Liver (tissue), 8 donors: ENCODE measurements at regions not wholly inside any gene's neighbourhood (a gene's known extent, or its start where the extent isn't known, plus 50 kb on each side); places are given as distances from the start of the nearest gene placed in this dataset.

Experiments used
- DNase-seq: peaks from one replicate; pipeline ENCODE4 v3.0.0-alpha.2; 2017; ENCODE audit warnings: low spot score
- H3K27ac ChIP-seq, 2 donors: one replicate each; pipeline ENCODE4 v1.7.0; 2013; ENCODE audit warnings: inconsistent platforms in 2 of 2, low read length in 2 of 2, control low read depth in 1 of 2, low read depth in 1 of 2, mild to moderate bottlenecking in 1 of 2
- H3K27me3 ChIP-seq, 4 donors: one replicate each; pipeline versions ENCODE4 v1.6.1 to v1.7.0; 2013; ENCODE audit warnings: low read length in 3 of 4, inconsistent platforms in 1 of 4, mild to moderate bottlenecking in 1 of 4, moderate library complexity in 1 of 4; ENCODE audit not compliant: control insufficient read depth in 4 of 4, insufficient read depth in 4 of 4
- H3K36me3 ChIP-seq, 4 donors: one replicate each; pipeline versions ENCODE4 v1.6.1 to v1.7.0; 2013; ENCODE audit warnings: low read length in 3 of 4, mild to moderate bottlenecking in 3 of 4, low read depth in 1 of 4, moderate library complexity in 1 of 4; ENCODE audit not compliant: control insufficient read depth in 4 of 4, insufficient read depth in 3 of 4
- H3K4me1 ChIP-seq, 4 donors: one replicate each; pipeline versions ENCODE4 v1.6.1 to v1.7.0; 2013; ENCODE audit warnings: low read length in 3 of 4, mild to moderate bottlenecking in 3 of 4, moderate library complexity in 1 of 4; ENCODE audit not compliant: control insufficient read depth in 4 of 4, insufficient read depth in 4 of 4
- H3K4me3 ChIP-seq, 3 donors: one replicate each; pipeline versions ENCODE4 v1.6.1 to v1.7.0; 2013; ENCODE audit warnings: low read length in 3 of 3, control low read depth in 1 of 3, low read depth in 1 of 3, mild to moderate bottlenecking in 1 of 3
- H3K9ac ChIP-seq, 2 donors: one replicate each; pipeline ENCODE4 v1.7.0; 2013; ENCODE audit warnings: low read length in 2 of 2, mild to moderate bottlenecking in 2 of 2, moderate library complexity in 2 of 2, control low read depth in 1 of 2, low read depth in 1 of 2
- H3K9me3 ChIP-seq, 4 donors: one replicate each; pipeline versions ENCODE4 v1.6.1 to v1.7.0; 2013; ENCODE audit warnings: low read length in 3 of 4; ENCODE audit not compliant: control insufficient read depth in 4 of 4
- ATF3 ChIP-seq: IDR thresholded peaks from 2 replicates; pipeline ENCODE4 v1.6.1; 2016; ENCODE audit warnings: antibody characterized with exemption
- EGR1 ChIP-seq, 2 donors: IDR thresholded peaks; 2 replicates each; pipeline ENCODE4 v1.6.1; 2016 to 2018; ENCODE audit warnings: antibody characterized with exemption in 2 of 2, low read depth in 2 of 2
- FOXA1 ChIP-seq: IDR thresholded peaks from 2 replicates; pipeline ENCODE4 v1.6.1; 2016; ENCODE audit warnings: antibody characterized with exemption
- GABPA ChIP-seq, 2 donors: IDR thresholded peaks in 1 of 2; conservative IDR thresholded peaks in 1 of 2; 2 replicates each; pipeline ENCODE4 v1.6.1; 2016; ENCODE audit warnings: antibody characterized with exemption in 2 of 2, mild to moderate bottlenecking in 1 of 2, moderate library complexity in 1 of 2
- HNF4A ChIP-seq, 2 donors: conservative IDR thresholded peaks; 2 replicates each; pipeline ENCODE4 v1.6.1; 2016; ENCODE audit warnings: antibody characterized with exemption in 2 of 2, mild to moderate bottlenecking in 2 of 2
- HNF4G ChIP-seq: IDR thresholded peaks from 2 replicates; pipeline ENCODE4 v1.6.1; 2016; ENCODE audit warnings: antibody characterized with exemption
- JUND ChIP-seq, 2 donors: IDR thresholded peaks; 2 replicates each; pipeline ENCODE4 v1.6.1; 2016; ENCODE audit warnings: antibody characterized with exemption in 2 of 2
- MAX ChIP-seq: IDR thresholded peaks from 2 replicates; pipeline ENCODE4 v1.6.1; 2016; ENCODE audit warnings: antibody characterized with exemption
- RXRA ChIP-seq, 2 donors: IDR thresholded peaks; 2 replicates each; pipeline ENCODE4 v1.6.1; 2017 to 2018; ENCODE audit warnings: antibody characterized with exemption in 2 of 2, mild to moderate bottlenecking in 1 of 2
- TAF1 ChIP-seq: conservative IDR thresholded peaks from 2 replicates; pipeline ENCODE4 v1.6.1; 2016; ENCODE audit warnings: antibody characterized with exemption, mild to moderate bottlenecking
- YY1 ChIP-seq: IDR thresholded peaks from 2 replicates; pipeline ENCODE4 v1.6.1; 2016; ENCODE audit warnings: antibody characterized with exemption, mild to moderate bottlenecking
- WGBS: extraction: QIAGEN DNeasy Blood & Tissue Kit; methylation state at CpG from one replicate; pipeline ENCODE4 v1.1.7; 2013; 5-methylcytosine and 5-hydroxymethylcytosine counted together
- TF ChIP-seq, protein P1 (sequence below): IDR thresholded peaks from 2 replicates; pipeline ENCODE4 v1.6.1; 2016; ENCODE audit warnings: antibody characterized with exemption
- TF ChIP-seq, protein P2 (sequence below): IDR thresholded peaks from 2 replicates; pipeline ENCODE4 v1.6.1; 2016; ENCODE audit warnings: antibody characterized with exemption, mild to moderate bottlenecking
- TF ChIP-seq, protein P3 (sequence below): fragments of 150-350 bp; IDR thresholded peaks from 2 replicates; pipeline ENCODE4 v1.5.1; 2017; ENCODE audit warnings: improper control_type of control experiment, low read depth, low read length; ENCODE audit not compliant: missing input control
- donor health status: healthy.
- donor health status: healthy.
- donor health status: healthy.
- donor health status: healthy.
- donor health status: healthy.

DNA sequence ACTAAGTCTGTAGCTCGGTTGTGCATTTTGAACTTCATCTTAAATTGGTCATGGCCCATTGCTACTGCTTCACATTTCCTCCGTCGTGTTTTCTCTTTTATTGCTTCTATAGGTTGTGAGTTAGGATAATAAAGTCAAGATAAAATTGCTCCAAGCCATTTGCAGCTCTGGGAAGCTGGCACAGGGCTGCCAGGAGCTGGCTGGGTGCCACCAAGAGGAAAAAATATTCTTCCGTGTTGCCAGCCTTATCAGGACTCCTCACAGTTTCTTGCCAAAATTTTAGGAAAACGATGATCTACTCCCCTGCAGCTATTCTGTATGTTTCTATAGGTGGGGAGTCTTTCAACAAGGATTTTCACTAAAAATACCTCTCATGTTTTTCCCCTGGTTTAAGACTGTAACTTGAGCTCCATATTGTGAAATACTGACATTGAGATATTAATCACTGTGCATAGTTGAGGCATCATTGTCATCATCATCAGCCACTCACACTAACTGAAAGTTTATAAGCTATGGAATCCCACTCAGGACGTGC, 55.4 kb upstream of the PIAS1 start:
- 71% methylated on average over 6 of the region's 6 CpGs for WGBS
- Histone ChIP-seq H3K27me3 (no peaks in the 10 kb centered on the region), H3K27ac (no peak overlapping the region), H3K9ac (no peak overlapping the region), H3K9me3 (no peaks in the 10 kb centered on the region), H3K4me1 (no peaks in the 10 kb centered on the region), H3K4me3 (no peak overlapping the region), H3K36me3 (no peaks in the 10 kb centered on the region)
- TF ChIP-seq YY1: no peak
- no peak for TF ChIP-seq FOXA1
- TF ChIP-seq EGR1 (IDR thresholded peaks at IDR 0.05; ENCODE audit: low read depth in 2 of 2): no peak
- TF ChIP-seq, protein P1, sequence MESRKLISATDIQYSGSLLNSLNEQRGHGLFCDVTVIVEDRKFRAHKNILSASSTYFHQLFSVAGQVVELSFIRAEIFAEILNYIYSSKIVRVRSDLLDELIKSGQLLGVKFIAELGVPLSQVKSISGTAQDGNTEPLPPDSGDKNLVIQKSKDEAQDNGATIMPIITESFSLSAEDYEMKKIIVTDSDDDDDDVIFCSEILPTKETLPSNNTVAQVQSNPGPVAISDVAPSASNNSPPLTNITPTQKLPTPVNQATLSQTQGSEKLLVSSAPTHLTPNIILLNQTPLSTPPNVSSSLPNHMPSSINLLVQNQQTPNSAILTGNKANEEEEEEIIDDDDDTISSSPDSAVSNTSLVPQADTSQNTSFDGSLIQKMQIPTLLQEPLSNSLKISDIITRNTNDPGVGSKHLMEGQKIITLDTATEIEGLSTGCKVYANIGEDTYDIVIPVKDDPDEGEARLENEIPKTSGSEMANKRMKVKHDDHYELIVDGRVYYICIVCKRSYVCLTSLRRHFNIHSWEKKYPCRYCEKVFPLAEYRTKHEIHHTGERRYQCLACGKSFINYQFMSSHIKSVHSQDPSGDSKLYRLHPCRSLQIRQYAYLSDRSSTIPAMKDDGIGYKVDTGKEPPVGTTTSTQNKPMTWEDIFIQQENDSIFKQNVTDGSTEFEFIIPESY: no peak
- no peak for DNase-seq

- Histone ChIP-seq H3K27ac (no peak overlapping the region), H3K27me3 (no peaks in the 10 kb centered on the region), H3K36me3 (no peaks in the 10 kb centered on the region), H3K9me3 (no peaks in the 10 kb centered on the region), H3K4me1 (no peaks in the 10 kb centered on the region), H3K9ac (no peak overlapping the region), H3K4me3 (no peak overlapping the region)
- TF ChIP-seq ATF3 (no peak), GABPA (IDR thresholded peaks at IDR 0.05 in 1 of 2, conservative IDR thresholded peaks at IDR 0.05 in 1 of 2) (no peak), HNF4G (no peak), MAX (no peak), RXRA (IDR thresholded peaks at IDR 0.05) (no peak), YY1 (no peak), TAF1 (no peak), HNF4A (conservative IDR thresholded peaks at IDR 0.05) (no peak), JUND (IDR thresholded peaks at IDR 0.05) (no peak)
- TF ChIP-seq, protein P1: no peak
- TF ChIP-seq, protein P2, sequence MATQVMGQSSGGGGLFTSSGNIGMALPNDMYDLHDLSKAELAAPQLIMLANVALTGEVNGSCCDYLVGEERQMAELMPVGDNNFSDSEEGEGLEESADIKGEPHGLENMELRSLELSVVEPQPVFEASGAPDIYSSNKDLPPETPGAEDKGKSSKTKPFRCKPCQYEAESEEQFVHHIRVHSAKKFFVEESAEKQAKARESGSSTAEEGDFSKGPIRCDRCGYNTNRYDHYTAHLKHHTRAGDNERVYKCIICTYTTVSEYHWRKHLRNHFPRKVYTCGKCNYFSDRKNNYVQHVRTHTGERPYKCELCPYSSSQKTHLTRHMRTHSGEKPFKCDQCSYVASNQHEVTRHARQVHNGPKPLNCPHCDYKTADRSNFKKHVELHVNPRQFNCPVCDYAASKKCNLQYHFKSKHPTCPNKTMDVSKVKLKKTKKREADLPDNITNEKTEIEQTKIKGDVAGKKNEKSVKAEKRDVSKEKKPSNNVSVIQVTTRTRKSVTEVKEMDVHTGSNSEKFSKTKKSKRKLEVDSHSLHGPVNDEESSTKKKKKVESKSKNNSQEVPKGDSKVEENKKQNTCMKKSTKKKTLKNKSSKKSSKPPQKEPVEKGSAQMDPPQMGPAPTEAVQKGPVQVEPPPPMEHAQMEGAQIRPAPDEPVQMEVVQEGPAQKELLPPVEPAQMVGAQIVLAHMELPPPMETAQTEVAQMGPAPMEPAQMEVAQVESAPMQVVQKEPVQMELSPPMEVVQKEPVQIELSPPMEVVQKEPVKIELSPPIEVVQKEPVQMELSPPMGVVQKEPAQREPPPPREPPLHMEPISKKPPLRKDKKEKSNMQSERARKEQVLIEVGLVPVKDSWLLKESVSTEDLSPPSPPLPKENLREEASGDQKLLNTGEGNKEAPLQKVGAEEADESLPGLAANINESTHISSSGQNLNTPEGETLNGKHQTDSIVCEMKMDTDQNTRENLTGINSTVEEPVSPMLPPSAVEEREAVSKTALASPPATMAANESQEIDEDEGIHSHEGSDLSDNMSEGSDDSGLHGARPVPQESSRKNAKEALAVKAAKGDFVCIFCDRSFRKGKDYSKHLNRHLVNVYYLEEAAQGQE: no peak
- TF ChIP-seq, protein P3, sequence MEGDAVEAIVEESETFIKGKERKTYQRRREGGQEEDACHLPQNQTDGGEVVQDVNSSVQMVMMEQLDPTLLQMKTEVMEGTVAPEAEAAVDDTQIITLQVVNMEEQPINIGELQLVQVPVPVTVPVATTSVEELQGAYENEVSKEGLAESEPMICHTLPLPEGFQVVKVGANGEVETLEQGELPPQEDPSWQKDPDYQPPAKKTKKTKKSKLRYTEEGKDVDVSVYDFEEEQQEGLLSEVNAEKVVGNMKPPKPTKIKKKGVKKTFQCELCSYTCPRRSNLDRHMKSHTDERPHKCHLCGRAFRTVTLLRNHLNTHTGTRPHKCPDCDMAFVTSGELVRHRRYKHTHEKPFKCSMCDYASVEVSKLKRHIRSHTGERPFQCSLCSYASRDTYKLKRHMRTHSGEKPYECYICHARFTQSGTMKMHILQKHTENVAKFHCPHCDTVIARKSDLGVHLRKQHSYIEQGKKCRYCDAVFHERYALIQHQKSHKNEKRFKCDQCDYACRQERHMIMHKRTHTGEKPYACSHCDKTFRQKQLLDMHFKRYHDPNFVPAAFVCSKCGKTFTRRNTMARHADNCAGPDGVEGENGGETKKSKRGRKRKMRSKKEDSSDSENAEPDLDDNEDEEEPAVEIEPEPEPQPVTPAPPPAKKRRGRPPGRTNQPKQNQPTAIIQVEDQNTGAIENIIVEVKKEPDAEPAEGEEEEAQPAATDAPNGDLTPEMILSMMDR: no peak
- DNase-seq: no peak
- WGBS: 87% methylated on average over 3 of the region's 3 CpGs
These were observed 54.6 kb upstream of the PIAS1 start for GRCh38 chr15:67999320-68000100.
